Neural progenitor cell (in vitro differentiated cells): ENCODE measurements at regions not wholly inside any gene's neighbourhood (a gene's known extent, or its start where the extent isn't known, plus 50 kb on each side); places are given as distances from the start of the nearest gene placed in this dataset.
A peak's percentile ranks its signal among the peaks of the same experiment; 100 is the strongest.

Experiments used
- DNase-seq: peaks from one replicate; pipeline ENCODE4 v3.0.0-alpha.2; 2016; ENCODE audit warnings: low spot score
- H2AFZ ChIP-seq: fragments of 200-600 bp; sonication (generic); replicated peaks from 2 replicates; pipeline ENCODE4 v1.6.1; 2016; ENCODE audit warnings: antibody characterized with exemption
- H3F3A ChIP-seq: fragments of 200-600 bp; sonication (generic); 2 replicates; pipeline ENCODE4 v1.6.1; 2016; ENCODE audit warnings: antibody characterized with exemption, low read depth
- H3K27ac ChIP-seq: fragments of 200-600 bp; sonication (generic); 2 replicates; pipeline ENCODE4 v1.5.1; 2016; ENCODE audit warnings: mild to moderate bottlenecking
- H3K27me3 ChIP-seq: fragments of 200-600 bp; sonication (generic); 2 replicates; pipeline ENCODE4 v1.6.1; 2016; ENCODE audit warnings: mild to moderate bottlenecking, moderate library complexity
- H3K36me3 ChIP-seq: fragments of 200-600 bp; sonication (generic); 2 replicates; pipeline ENCODE4 v1.5.1; 2016
- H3K4me1 ChIP-seq: fragments of 200-600 bp; sonication (generic); 2 replicates; pipeline ENCODE4 v1.6.1; 2016; ENCODE audit warnings: mixed run types
- H3K4me2 ChIP-seq: fragments of 200-600 bp; sonication (generic); 2 replicates; pipeline ENCODE4 v1.6.1; 2016
- H3K4me3 ChIP-seq: fragments of 200-600 bp; sonication (generic); 2 replicates; pipeline ENCODE4 v1.5.1; 2016
- H3K79me2 ChIP-seq: fragments of 200-600 bp; sonication (generic); 2 replicates; pipeline ENCODE4 v1.6.1; 2016; ENCODE audit warnings: low read depth
- H3K9ac ChIP-seq: fragments of 200-600 bp; sonication (generic); 2 replicates; pipeline ENCODE4 v1.6.1; 2016
- H3K9me3 ChIP-seq: fragments of 200-600 bp; sonication (generic); 2 replicates; pipeline ENCODE4 v1.5.1; 2016; ENCODE audit warnings: low read depth
- H4K20me1 ChIP-seq: fragments of 200-600 bp; sonication (generic); 2 replicates; pipeline ENCODE4 v1.6.1; 2016; ENCODE audit warnings: low read depth
- H3K27ac Mint-ChIP-seq: 3 replicates; pipeline ENCODE4 v1.8.0; 2021; ENCODE audit warnings: mixed read lengths
- H3K27me3 Mint-ChIP-seq: 2 replicates; pipeline ENCODE4 v1.8.0; 2022; ENCODE audit warnings: low read depth, mild to moderate bottlenecking, inconsistent platforms, moderate library complexity, mixed read lengths; ENCODE audit not compliant: insufficient read depth
- H3K36me3 Mint-ChIP-seq: 3 replicates; pipeline ENCODE4 v1.8.0; 2021; ENCODE audit warnings: mixed read lengths
- H3K4me1 Mint-ChIP-seq: 3 replicates; pipeline ENCODE4 v1.8.0; 2021; ENCODE audit warnings: mixed read lengths
- H3K4me3 Mint-ChIP-seq: 3 replicates; pipeline ENCODE4 v1.8.0; 2021; ENCODE audit warnings: mild to moderate bottlenecking, moderate library complexity, mixed read lengths
- H3K9me3 Mint-ChIP-seq: 3 replicates; pipeline ENCODE4 v1.8.0; 2020; ENCODE audit warnings: mixed read lengths
- CTCF ChIP-seq: fragments of 200-600 bp; sonication (generic); IDR thresholded peaks from 2 replicates; pipeline ENCODE4 v1.5.1; 2017; ENCODE audit warnings: antibody characterized with exemption, mild to moderate bottlenecking
- EZH2 ChIP-seq: fragments of 200-600 bp; sonication (generic); IDR thresholded peaks from 2 replicates; pipeline ENCODE4 v1.6.1; 2017; ENCODE audit warnings: antibody characterized with exemption, mild to moderate bottlenecking, moderate library complexity
- EZH2phosphoT487 ChIP-seq: fragments of 200-600 bp; sonication (generic); IDR thresholded peaks from 2 replicates; pipeline ENCODE4 v1.6.1; 2017; ENCODE audit warnings: antibody characterized with exemption

- Histone ChIP-seq H3K79me2 (no peaks in the 10 kb centered on the region), H3K4me2 (no peak overlapping the region), H3K4me3 (no peak overlapping the region), H3K9ac (no peak overlapping the region), H3K27me3 (no peaks in the 10 kb centered on the region), H4K20me1 (no peaks in the 10 kb centered on the region), H3F3A (no peaks in the 10 kb centered on the region), H3K4me1 (no peaks in the 10 kb centered on the region), H2AFZ (no peak overlapping the region), H3K27ac (no peak overlapping the region), H3K9me3 (no peaks in the 10 kb centered on the region), H3K36me3 (no peaks in the 10 kb centered on the region)
- Mint-ChIP-seq H3K27ac (no peak overlapping the region), H3K4me3 (no peak overlapping the region), H3K27me3 (no peaks in the 10 kb centered on the region), H3K4me1 (no peaks in the 10 kb centered on the region), H3K36me3 (no peaks in the 10 kb centered on the region), H3K9me3 (no peaks in the 10 kb centered on the region)
- DNase-seq = no peak
- TF ChIP-seq EZH2phosphoT487 (no peak), CTCF (peak; percentile 11), EZH2 (no peak)
These were observed 685.2 kb upstream of the CHORDC1 start for GRCh38 chr11:90908074-90908473.

DNA sequence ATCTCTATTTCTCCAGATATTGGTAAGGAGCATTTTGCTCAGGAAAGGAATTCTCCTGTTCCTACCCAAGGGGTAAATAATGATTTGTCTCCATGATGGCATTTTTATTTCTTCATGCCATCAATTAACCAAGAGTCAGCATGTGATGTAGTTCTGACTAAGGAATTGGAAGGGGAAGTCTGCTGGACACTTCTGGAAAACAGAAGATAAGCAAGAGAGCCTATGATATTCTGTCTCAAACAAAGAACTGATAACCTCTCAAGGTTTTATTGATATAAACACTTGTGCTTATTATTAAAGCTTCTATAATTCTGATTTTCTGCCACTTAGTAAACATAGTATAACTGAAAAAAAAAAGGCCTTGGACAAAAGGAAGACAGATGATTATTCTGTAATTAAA is 673.0 kb upstream of the CHORDC1 start:
- TF ChIP-seq EZH2phosphoT487 = no peak
- Mint-ChIP-seq H3K9me3 (no peaks in the 10 kb centered on the region), H3K27me3 (no peaks in the 10 kb centered on the region), H3K36me3 (no peaks in the 10 kb centered on the region), H3K4me1 (no peaks in the 10 kb centered on the region), H3K4me3 (no peak overlapping the region), H3K27ac (no peak overlapping the region)
- peaks cover 8% of the 10 kb centered on the region for H3K4me1 ChIP-seq
- no peaks in the 10 kb centered on the region for H3F3A ChIP-seq
- no peak overlapping the region for H3K4me2 ChIP-seq
- H3K27ac ChIP-seq = no peak overlapping the region
- DNase-seq = no peak
- H3K36me3 ChIP-seq = no peaks in the 10 kb centered on the region
- H2AFZ ChIP-seq = no peak overlapping the region
- H3K9me3 ChIP-seq = no peaks in the 10 kb centered on the region
- H4K20me1 ChIP-seq = no peaks in the 10 kb centered on the region
- no peaks in the 10 kb centered on the region for H3K27me3 ChIP-seq
- H3K9ac ChIP-seq = no peak overlapping the region
- no peak overlapping the region for H3K4me3 ChIP-seq
- no peaks in the 10 kb centered on the region for H3K79me2 ChIP-seq

GRCh38 chr11:90890347-90890746 is 667.5 kb upstream of the CHORDC1 start:
- Mint-ChIP-seq H3K4me1 (no peaks in the 10 kb centered on the region), H3K9me3 (no peaks in the 10 kb centered on the region), H3K27me3 (no peaks in the 10 kb centered on the region), H3K4me3 (no peak overlapping the region), H3K27ac (no peak overlapping the region), H3K36me3 (no peaks in the 10 kb centered on the region)
- no peak overlapping the region for H3K9ac ChIP-seq
- H3K9me3 ChIP-seq = no peaks in the 10 kb centered on the region
- H4K20me1 ChIP-seq = no peaks in the 10 kb centered on the region
- no peak overlapping the region for H3K27ac ChIP-seq
- no peak overlapping the region for H2AFZ ChIP-seq
- H3K79me2 ChIP-seq = no peaks in the 10 kb centered on the region
- H3K36me3 ChIP-seq = no peaks in the 10 kb centered on the region
- H3K4me3 ChIP-seq = no peak overlapping the region
- no peaks in the 10 kb centered on the region for H3F3A ChIP-seq
- peak overlapping the region; percentile 49 for H3K4me2 ChIP-seq
- TF ChIP-seq CTCF = no peak
- no peak for TF ChIP-seq EZH2
- TF ChIP-seq EZH2phosphoT487 = no peak
- peaks cover 11% of the 10 kb centered on the region for H3K4me1 ChIP-seq
- no peaks in the 10 kb centered on the region for H3K27me3 ChIP-seq
- DNase-seq = no peak

GRCh38 chr11:90884181-90884580 is 661.3 kb upstream of the CHORDC1 start:
- Histone ChIP-seq H3K4me3 (no peak overlapping the region), H3F3A (no peaks in the 10 kb centered on the region)

More at GRCh38 chr11:90884181-90884580, 661.3 kb upstream of the CHORDC1 start:
- Histone ChIP-seq H3K79me2 (no peaks in the 10 kb centered on the region), H3K9me3 (no peaks in the 10 kb centered on the region), H3K36me3 (no peaks in the 10 kb centered on the region), H3K27ac (no peak overlapping the region), H3K4me2 (no peak overlapping the region), H2AFZ (no peak overlapping the region), H4K20me1 (no peaks in the 10 kb centered on the region), H3K4me1 (no peaks in the 10 kb centered on the region), H3K9ac (no peak overlapping the region), H3K27me3 (no peaks in the 10 kb centered on the region)
- H3K36me3 Mint-ChIP-seq = no peaks in the 10 kb centered on the region
- no peak for TF ChIP-seq CTCF
- no peak for TF ChIP-seq EZH2
- no peak for TF ChIP-seq EZH2phosphoT487
- no peaks in the 10 kb centered on the region for H3K9me3 Mint-ChIP-seq
- H3K4me3 Mint-ChIP-seq = no peak overlapping the region
- no peak overlapping the region for H3K27ac Mint-ChIP-seq
- DNase-seq = no peak
- no peaks in the 10 kb centered on the region for H3K4me1 Mint-ChIP-seq
- H3K27me3 Mint-ChIP-seq = no peaks in the 10 kb centered on the region
